GM18907 (cell line): ENCODE measurements at regions not wholly inside any gene's neighbourhood (a gene's known extent, or its start where the extent isn't known, plus 50 kb on each side); places are given as distances from the start of the nearest gene placed in this dataset.

Source experiments
- ATAC-seq: cut with Tn5 transposase; IDR thresholded peaks from one replicate; pipeline ENCODE4 v1.9.1; 2021; ENCODE audit warnings: mild to moderate bottlenecking, moderate library complexity; ENCODE audit not compliant: unreplicated experiment

GRCh38 chr3:170753421-170754310, 116.3 kb downstream of the RPL22L1 start:
- ATAC-seq = no peak

- no peak for ATAC-seq
These were observed 117.3 kb downstream of the RPL22L1 start for GRCh38 chr3:170752571-170753155.

- no peak for ATAC-seq
These were observed 118.1 kb downstream of the RPL22L1 start for GRCh38 chr3:170751899-170752293.

GRCh38 chr3:170751083-170751898, 118.7 kb downstream of the RPL22L1 start:
- ATAC-seq = no peak

- no peak for ATAC-seq
These were observed 119.5 kb downstream of the RPL22L1 start for GRCh38 chr3:170750478-170750830.

- ATAC-seq = no peak
These were observed 120.1 kb downstream of the RPL22L1 start for GRCh38 chr3:170749765-170750477.

GRCh38 chr3:170749185-170749584, 120.8 kb downstream of the RPL22L1 start:
- ATAC-seq = no peak

- no peak for ATAC-seq
These were observed 123.6 kb downstream of the RPL22L1 start for GRCh38 chr3:170746175-170746942.

- no peak for ATAC-seq
These were observed 124.7 kb downstream of the RPL22L1 start for GRCh38 chr3:170745211-170745718.

- no peak for ATAC-seq
These were observed 128.1 kb downstream of the RPL22L1 start for GRCh38 chr3:170741756-170742529.

GRCh38 chr3:170740726-170741591, 129.0 kb downstream of the RPL22L1 start:
- no peak for ATAC-seq

GRCh38 chr3:170740285-170740684, 129.7 kb downstream of the RPL22L1 start:
- ATAC-seq = no peak

- no peak for ATAC-seq
These were observed 130.6 kb downstream of the RPL22L1 start for GRCh38 chr3:170739410-170739809.

GRCh38 chr3:170738766-170739165, 131.2 kb downstream of the RPL22L1 start:
- no peak for ATAC-seq

- no peak for ATAC-seq
These were observed 132.4 kb downstream of the RPL22L1 start for GRCh38 chr3:170737498-170738162.

GRCh38 chr3:170735821-170736220, 134.2 kb downstream of the RPL22L1 start:
- no peak for ATAC-seq

GRCh38 chr3:170734735-170735065, 135.3 kb downstream of the RPL22L1 start:
- no peak for ATAC-seq
